HG03066 (cell line): ENCODE measurements at regions not wholly inside any gene's neighbourhood (a gene's known extent, or its start where the extent isn't known, plus 50 kb on each side); places are given as distances from the start of the nearest gene placed in this dataset.

ENCODE experiments used
- ATAC-seq: cut with Tn5 transposase; IDR thresholded peaks from one replicate; pipeline ENCODE4 v1.9.1; 2021; ENCODE audit warnings: low read depth; ENCODE audit not compliant: unreplicated experiment

GRCh38 chr4:60565558-60565957, 634.6 kb upstream of the ADGRL3 start:
- ATAC-seq, result no peak

- no peak for ATAC-seq
Observed at GRCh38 chr4:60575336-60575735, 624.8 kb upstream of the ADGRL3 start.

DNA sequence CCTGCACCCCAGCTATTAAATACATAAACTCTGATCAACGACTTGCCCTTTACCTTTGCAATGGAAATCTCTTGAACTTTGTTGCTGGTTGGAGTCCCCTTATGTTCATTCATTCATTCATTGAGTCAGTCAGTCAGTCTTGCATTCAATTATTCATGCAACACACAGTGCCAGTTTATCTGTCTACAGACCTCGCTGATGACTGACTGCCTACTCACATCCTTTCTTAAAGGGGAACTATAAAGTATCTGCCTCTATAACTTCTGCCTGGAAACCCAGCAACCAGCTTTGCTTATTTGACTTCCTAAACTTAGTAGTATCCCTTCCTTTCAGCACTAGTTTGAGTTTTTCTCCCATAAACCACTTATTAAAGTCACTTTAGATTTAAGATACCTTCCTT, 620.8 kb upstream of the ADGRL3 start:
- no peak for ATAC-seq

DNA sequence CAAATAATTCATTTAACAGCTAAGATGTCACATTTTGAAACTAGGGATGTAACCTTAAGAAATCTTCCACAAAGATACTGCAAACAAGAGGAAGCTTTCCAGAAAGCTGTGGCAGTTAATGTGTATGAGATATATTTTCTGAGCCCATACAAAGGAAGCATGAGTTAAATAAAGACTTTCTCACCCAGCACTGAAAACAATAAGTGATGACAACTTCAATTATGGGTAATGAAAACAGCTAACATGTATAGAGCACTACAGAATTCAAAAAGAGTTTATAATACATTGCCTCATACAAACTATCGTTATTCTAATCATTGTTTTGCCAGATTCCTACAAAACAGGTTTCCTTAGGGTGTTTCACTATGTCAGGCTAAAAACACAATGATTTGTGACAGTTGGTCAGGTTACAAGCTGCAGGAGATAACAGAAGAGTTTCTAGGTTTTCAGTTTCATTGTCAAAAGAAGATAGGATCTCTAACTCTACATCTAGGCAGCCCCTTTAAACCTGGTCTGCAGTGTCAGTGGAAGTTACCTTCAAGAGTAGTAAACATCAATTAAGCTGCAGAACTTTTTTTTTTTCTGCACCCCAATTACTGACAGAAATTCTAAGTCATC, 618.1 kb upstream of the ADGRL3 start:
- ATAC-seq, result no peak

GRCh38 chr4:60588556-60588955, 611.6 kb upstream of the ADGRL3 start:
- ATAC-seq, result no peak

DNA sequence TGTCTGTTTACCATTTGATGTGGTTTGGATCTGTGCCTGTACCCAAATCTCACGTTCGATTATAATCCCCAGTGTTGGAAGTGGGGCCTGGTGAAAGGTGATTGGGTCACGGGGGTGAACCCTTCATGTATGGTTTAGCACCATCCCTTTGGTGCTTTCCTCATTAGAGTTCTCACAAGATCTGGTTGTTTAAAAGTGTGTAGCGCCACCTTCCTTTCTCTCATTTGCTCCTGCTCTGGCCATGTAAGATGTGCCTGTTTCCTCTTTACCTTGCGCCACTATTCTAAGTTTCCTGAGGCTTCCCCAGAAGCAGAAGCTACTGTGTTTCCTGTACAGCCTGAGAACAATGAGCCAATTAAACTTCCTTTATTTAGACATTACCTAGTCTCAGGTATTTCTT, 610.7 kb upstream of the ADGRL3 start:
- ATAC-seq, result no peak

DNA sequence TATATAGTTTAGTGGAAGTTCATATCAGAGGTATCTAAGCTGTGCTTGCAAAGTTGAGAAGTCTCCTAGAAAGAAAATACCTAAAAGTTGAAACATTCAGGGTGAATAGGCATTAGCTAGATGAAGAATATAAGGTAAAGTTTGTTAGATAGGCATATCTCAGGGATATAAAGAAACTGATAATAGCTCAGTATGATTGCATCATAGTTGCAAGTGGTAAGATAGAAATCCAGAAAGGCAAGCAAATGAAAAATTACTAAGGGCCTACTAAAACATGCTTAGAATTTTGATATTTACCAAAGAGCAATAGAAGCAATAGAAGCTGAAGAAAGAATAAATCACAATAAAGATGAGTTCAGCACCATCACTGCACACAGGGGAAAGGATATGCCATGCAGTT, 610.0 kb upstream of the ADGRL3 start:
- ATAC-seq, result no peak

DNA sequence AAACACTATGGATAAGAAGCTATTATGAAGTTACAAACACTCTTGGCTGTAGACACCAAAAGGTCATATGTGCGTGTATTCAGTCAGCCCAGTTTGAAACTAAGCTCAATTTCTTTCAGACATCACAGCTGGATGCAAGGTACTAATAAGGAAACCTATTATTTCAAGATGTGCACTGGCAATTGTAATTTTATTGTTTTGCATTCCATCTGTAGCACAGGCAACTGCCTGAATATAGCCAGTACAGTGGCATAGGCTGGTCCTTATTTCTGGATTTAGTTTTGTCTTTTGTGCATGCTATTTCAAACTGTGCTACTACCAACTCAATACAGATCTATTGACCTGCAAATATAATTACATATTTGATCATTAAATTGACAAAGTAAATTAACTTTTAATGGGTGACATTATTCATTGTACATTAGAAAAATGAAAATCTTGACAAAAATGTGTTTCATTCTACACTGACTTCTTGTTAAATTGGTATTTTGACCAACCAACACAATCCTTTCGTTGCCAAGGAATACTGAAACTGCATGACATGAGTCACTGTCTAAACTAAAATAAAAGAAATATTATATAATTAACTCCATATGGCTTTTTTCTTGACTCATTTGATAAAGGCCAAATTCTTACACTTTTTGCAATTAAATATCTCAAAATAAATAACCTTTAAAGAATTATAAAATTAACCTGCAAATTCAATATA, 594.3 kb upstream of the ADGRL3 start:
- ATAC-seq, result no peak

DNA sequence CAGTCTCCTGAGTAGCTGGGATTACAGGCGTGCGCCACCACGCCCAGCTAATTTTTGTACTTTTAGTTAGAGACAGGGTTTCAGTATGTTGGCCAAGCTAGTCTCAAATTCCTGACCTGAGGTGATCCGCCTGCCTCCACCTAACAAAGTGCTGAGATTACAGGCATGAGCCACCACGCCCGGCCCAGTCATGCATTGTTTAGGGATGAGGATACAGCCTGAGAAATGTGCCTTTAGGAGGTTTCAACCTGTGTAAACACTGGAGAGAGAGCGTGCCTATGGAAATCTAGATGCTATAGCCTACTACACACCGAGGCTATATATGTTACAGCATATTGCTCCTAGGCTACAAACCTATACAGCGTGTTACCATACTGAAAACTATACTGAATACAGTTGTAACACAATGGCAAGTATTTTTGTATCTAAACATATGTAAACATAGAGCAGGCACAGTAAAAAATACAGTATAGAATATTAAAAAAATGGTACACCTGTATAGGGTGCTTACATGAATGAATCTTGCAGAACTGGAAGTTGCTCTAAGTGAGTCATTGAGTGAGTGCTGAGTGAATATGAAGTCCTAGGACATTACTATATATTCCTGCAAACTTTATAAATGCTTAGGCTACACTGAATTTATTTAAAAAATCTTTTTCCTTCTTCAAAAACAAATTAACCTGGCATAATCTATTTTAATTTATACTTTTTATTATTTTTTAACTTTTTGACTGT, 588.2 kb upstream of the ADGRL3 start:
- no peak for ATAC-seq

- ATAC-seq, result no peak
Observed at GRCh38 chr4:60617731-60618130, 582.4 kb upstream of the ADGRL3 start.

DNA sequence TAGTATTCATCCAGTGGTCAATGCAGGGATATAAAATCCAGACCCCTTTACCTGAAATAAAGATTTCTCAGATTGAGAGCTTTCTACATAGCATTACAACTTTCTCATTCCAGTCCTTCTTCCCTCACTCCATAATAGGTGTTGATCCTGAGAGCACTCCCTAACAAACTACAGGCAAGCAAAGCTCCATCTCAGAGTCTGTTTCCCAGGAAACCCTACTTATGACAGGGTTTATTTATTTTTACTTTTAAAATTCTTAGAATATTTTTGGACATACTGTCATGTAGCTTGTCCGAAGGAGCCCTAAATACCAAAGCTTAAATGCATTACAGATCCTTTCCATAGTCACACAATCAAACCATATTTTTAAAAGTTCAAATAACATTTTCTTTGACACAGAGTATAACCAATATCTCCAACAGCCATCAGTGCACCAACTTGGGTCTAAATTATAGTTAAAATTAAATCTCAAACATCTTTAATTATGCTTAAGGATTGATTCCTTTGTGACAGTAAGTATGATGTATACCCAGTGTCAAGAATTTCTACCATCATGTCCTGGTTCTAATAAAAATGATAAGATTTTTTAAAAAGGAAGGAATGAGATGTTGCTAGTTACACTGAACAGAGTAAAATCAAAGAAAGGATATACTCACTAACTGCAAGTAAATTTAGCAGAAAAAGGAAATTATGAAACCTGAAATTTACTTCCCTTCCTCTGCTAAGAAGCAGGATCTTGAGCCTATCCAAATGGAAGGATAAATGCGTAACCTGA, 580.4 kb upstream of the ADGRL3 start:
- ATAC-seq, result no peak

DNA sequence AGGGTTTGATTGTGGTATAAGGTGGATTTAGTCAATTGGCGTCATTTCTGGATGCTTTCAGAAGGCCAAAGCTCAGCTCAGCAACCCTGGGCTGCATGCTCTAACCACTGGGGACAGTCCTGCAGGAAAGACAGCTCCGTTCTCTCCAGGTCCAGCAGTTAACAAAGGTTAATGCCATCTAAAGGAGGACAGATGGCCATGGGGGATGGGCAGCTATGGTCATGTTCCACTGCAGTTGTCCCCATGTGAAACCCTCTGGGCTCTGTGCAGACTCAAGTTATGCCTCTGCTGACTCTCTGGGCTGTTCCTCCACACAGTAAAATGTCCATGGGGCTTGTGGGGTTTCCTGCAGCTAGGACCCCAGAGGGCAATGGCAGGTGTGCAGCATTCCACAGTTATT, 562.1 kb upstream of the ADGRL3 start:
- no peak for ATAC-seq

DNA sequence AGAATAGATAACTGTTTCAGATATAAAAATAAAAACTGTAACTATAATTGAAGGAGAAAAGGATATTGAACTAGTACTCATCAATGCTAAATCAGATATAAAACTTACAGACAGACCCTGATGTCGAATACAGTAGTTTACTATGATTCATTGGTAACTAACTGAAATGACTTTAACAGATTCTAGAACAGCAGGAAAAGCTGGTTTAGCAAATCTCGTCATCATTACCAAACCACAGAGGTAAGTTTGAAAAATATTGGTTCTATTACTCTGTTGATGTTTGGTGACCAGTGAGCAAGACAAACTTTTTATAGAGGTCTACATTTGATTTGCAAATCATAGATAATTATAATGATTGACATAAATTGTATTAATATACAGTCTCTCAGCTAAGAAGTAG, 551.4 kb upstream of the ADGRL3 start:
- ATAC-seq, result no peak

DNA sequence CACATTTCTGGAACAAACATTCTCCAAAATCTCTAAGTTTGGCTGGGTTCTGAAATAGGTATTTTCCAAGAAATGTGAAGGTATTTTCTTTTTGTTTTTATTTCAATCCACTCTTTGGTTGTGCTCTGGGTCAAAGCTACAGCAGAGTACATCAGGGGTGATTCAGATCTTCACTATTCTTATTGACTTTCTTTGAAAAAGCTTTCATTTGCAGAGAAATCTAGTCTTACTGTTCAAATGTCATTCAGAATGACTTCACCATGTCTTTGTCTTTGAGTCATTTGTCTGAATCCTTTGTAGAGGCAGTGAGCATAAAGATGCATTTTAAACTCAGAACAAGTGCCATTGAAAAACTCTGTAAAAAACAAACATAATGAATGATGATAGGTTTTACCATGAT, 547.2 kb upstream of the ADGRL3 start:
- no peak for ATAC-seq

- ATAC-seq, result no peak
Observed at GRCh38 chr4:60655356-60655755, 544.8 kb upstream of the ADGRL3 start.

DNA sequence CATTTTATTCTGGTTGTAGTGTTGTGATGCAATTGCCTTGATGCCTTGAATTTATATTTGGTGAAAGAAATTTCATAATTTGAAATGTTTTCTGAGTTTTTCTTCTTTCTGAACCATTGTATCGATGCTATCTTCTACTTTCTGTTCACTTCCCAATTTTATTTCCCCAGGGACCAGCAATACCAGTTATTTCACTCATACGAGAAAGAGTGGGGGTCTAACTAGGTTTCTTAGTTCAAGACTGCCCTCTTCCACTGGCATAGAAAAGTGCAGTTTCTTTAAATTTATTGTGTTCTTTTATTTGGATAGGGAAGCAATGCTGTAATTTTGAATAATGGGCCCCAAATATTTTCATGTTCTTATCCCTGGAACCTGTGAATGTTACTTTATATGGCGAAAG, 544.0 kb upstream of the ADGRL3 start:
- ATAC-seq, result no peak

DNA sequence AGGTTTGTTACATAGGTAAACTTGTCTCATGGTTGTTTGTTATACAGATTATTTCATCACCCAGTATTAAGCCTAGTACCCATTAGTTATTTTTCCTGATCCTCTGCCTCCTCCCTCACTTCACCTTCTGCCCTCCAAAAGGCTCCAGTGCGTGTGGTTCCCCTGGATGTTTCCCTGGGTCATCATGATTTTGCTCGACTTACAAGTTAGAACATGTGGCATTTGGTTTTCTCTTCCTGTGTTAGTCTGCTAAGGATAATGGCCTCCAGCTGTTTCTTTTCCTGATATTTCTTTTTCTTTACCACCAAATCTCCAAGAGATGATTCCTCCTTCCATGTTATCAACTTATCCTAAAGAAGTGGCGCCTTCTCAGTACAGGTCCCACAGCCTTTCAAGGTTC, 543.1 kb upstream of the ADGRL3 start:
- ATAC-seq, result no peak

GRCh38 chr4:60657807-60658206, 542.3 kb upstream of the ADGRL3 start:
- ATAC-seq, result no peak

GRCh38 chr4:60663769-60664168, 536.4 kb upstream of the ADGRL3 start:
- ATAC-seq, result no peak

GRCh38 chr4:60682901-60683300, 517.2 kb upstream of the ADGRL3 start:
- no peak for ATAC-seq

DNA sequence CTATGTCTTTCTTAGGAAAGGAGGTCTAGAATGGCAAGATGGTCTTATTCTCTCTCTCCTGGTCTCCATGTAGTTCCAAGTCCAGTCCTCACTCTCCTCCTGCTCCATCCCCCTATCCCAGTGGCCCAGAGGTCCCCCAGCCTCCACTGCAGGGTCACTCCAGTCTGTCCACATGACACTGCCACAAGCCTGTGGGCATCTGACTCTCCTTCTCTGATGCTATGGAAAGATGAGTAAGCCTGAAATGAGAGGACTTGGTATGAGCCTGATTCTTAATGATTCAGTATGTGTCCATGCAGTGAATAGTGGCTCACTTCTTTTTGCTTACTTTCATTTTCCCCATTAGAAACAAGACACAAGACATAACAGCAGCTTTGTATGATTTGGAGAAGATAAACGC, 516.8 kb upstream of the ADGRL3 start:
- no peak for ATAC-seq
